SH-SY5Y (cell line): ENCODE measurements at regions not wholly inside any gene's neighbourhood (a gene's known extent, or its start where the extent isn't known, plus 50 kb on each side); places are given as distances from the start of the nearest gene placed in this dataset.

Experiments used
- GATA2 ChIP-seq: IDR thresholded peaks from 2 replicates; pipeline ENCODE4 v1.6.1; 2011; ENCODE audit warnings: mild to moderate bottlenecking, low read depth, low read length
- GATA3 ChIP-seq: IDR thresholded peaks from 2 replicates; pipeline ENCODE4 v1.6.1; 2011; ENCODE audit warnings: low read depth, mild to moderate bottlenecking, low read length, moderate library complexity

DNA sequence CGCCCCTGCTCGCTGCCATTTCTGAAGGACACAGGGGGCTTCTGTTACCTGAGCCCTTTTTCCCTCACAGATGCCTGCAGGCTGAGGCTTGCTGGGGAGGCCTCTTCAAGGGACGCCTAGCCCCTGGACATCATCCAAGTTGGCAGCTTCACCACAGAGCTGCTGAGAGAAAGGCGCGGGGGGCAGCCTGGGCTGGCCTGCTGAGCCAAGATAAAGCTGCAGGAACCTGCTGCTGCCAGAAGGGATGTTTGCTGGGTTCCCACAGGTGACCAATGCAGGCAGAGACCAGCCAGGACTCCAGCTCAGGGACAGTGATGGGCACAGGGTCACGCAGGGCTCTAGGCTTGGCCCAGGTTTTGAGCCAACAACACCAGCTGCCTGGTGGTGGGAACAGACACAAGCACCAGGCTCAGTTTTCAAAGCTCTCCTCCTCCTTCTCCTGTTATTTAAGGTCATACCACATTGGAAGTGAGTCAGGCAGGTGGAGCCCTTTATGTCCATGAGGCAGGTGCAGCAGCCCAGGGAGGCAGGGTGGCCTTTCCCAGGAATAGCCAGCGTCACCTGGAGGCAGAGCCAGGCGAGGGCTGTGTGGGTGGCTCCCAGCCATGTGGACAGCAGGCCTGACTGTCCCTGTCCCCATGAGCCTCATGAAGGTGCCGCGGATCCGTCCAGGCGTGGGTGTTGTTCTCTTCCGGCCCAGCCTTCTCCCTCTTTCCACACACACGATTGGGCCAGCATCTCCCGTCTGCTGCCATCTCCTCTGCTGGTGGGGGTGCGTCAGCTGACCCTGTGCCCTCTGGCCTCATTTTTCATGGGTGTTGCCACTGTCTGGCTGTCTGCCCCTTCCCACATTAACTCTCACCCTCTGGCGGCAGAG is 515.5 kb upstream of the MYT1L start:
- TF ChIP-seq GATA2 = peak; percentile 49; the same call in 1 of the 2 replicates
- no peak for TF ChIP-seq GATA3
